GM06990 (cell line): ENCODE measurements at regions not wholly inside any gene's neighbourhood (a gene's known extent, or its start where the extent isn't known, plus 50 kb on each side); places are given as distances from the start of the nearest gene placed in this dataset.
"Not testable (repeated sequence)": the region's sequence is repeated elsewhere in the genome, so short reads cannot be mapped to it uniquely, and the experiment has no call there.

Experiments
- DNase-seq: peaks from one replicate; pipeline ENCODE4 v3.0.0-alpha.2; 2011; ENCODE audit not compliant: insufficient read length; ENCODE audit errors: extremely low read depth
- H3K27me3 ChIP-seq: replicated peaks from 2 replicates; pipeline ENCODE4 v1.6.0; 2011; ENCODE audit warnings: low read length; ENCODE audit not compliant: control insufficient read depth, insufficient read depth
- H3K36me3 ChIP-seq: 2 replicates; pipeline ENCODE4 v1.5.1; 2011; ENCODE audit warnings: low read length; ENCODE audit not compliant: control insufficient read depth, insufficient read depth
- H3K4me3 ChIP-seq: replicated peaks from 2 replicates; pipeline ENCODE4 v1.5.1; 2011; ENCODE audit warnings: low read depth, mild to moderate bottlenecking, control low read depth, low read length
- TF ChIP-seq, protein P1 (sequence below): IDR thresholded peaks from 2 replicates; pipeline ENCODE4 v1.5.1; 2011; ENCODE audit warnings: low read length, control low read depth, mild to moderate bottlenecking, inconsistent platforms; ENCODE audit not compliant: insufficient read depth, poor library complexity, severe bottlenecking

- DNase-seq: no peak
- no peaks in the 10 kb centered on the region for H3K36me3 ChIP-seq
- H3K27me3 ChIP-seq: no peaks in the 10 kb centered on the region; the same call in 1 of the 2 replicates
- no peak overlapping the region for H3K4me3 ChIP-seq
- TF ChIP-seq, protein P1, sequence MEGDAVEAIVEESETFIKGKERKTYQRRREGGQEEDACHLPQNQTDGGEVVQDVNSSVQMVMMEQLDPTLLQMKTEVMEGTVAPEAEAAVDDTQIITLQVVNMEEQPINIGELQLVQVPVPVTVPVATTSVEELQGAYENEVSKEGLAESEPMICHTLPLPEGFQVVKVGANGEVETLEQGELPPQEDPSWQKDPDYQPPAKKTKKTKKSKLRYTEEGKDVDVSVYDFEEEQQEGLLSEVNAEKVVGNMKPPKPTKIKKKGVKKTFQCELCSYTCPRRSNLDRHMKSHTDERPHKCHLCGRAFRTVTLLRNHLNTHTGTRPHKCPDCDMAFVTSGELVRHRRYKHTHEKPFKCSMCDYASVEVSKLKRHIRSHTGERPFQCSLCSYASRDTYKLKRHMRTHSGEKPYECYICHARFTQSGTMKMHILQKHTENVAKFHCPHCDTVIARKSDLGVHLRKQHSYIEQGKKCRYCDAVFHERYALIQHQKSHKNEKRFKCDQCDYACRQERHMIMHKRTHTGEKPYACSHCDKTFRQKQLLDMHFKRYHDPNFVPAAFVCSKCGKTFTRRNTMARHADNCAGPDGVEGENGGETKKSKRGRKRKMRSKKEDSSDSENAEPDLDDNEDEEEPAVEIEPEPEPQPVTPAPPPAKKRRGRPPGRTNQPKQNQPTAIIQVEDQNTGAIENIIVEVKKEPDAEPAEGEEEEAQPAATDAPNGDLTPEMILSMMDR: no peak
Measured at GRCh38 chr14:105659935-105660527, 133.6 kb downstream of the TMEM121 start.

GRCh38 chr14:105660816-105661531 is 134.6 kb downstream of the TMEM121 start:
- no peaks in the 10 kb centered on the region; the same call in 1 of the 2 replicates for H3K27me3 ChIP-seq

GRCh38 chr14:105662043-105662442 is 135.7 kb downstream of the TMEM121 start:
- H3K27me3 ChIP-seq, H3K4me3 ChIP-seq, DNase-seq, H3K36me3 ChIP-seq: not testable (repeated sequence)

More at GRCh38 chr14:105660816-105661531, 134.6 kb downstream of the TMEM121 start:
- Histone ChIP-seq H3K4me3 (no peak overlapping the region), H3K36me3 (no peaks in the 10 kb centered on the region)
- DNase-seq: no peak
- TF ChIP-seq, protein P1: no peak

GRCh38 chr14:105662592-105662991 is 136.2 kb downstream of the TMEM121 start:
- H3K27me3 ChIP-seq, DNase-seq, H3K36me3 ChIP-seq, H3K4me3 ChIP-seq: not testable (repeated sequence)

DNA sequence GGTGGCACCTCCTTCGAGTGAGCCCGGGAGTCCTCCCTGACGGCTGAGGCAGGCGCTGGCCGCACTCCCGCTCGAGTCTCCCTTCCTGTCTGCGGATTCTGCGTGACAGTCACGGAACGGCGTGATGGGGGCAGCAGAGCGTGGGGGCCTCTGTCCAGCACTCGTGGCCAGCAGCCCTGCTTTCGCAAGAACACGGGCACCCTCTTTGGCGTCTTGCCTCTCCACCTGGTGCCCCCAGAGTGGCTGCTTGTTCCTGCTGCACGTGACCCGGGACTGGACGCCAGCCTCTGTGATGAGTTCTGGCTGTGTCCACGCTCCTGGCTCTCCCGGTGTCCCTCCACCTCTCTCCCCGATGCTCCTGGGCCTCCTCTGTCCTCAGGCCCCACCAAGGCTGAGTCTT is 136.9 kb downstream of the TMEM121 start:
- not testable (repeated sequence) for H3K27me3 ChIP-seq, DNase-seq, H3K4me3 ChIP-seq, H3K36me3 ChIP-seq

- not testable (repeated sequence) for DNase-seq, H3K4me3 ChIP-seq, H3K27me3 ChIP-seq, H3K36me3 ChIP-seq
Measured at GRCh38 chr14:105663818-105664596, 137.6 kb downstream of the TMEM121 start.

DNA sequence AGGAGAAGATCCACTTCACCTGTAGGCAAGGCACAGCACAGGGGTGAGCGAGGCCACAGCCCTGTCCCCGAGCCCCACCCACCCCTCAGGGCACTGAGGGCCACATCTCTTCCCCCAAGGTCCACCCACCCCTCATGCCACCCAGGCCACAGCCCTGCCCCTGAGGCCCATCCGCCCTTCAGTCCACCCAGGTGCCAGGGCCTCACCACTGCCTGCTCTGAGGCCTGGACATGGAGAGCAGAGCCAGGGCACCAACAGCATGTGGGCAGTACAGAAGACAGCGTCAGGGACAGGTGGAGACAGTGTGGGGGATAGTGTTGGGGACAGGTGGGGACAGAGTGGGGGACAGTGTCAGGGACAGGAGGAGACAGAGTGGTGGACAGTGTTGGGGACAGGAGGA is 138.3 kb downstream of the TMEM121 start:
- H3K27me3 ChIP-seq: no peaks in the 10 kb centered on the region; the same call in 1 of the 2 replicates
- no peak for DNase-seq
- no peaks in the 10 kb centered on the region; the same call in 1 of the 2 replicates for H3K36me3 ChIP-seq
- H3K4me3 ChIP-seq: no peak overlapping the region
- TF ChIP-seq, protein P1: no peak
